ENCODE measurements at regions not wholly inside any gene's neighbourhood (a gene's known extent, or its start where the extent isn't known, plus 50 kb on each side); places are given as distances from the start of the nearest gene placed in this dataset.

- TF ChIP-seq CTCF (IDR thresholded peaks at IDR 0.05), result no peak
- TF ChIP-seq POLR2AphosphoS5 (IDR thresholded peaks at IDR 0.05; ENCODE audit: insufficient read depth in 1 of 2, low read depth in 1 of 2), result no peak
These were observed 696.5 kb downstream of the TDRD15 start for GRCh38 chr2:21820271-21820670.

All from vagina (tissue), 2 donors.